ENCODE measurements at regions not wholly inside any gene's neighbourhood (a gene's known extent, or its start where the extent isn't known, plus 50 kb on each side); places are given as distances from the start of the nearest gene placed in this dataset.

- TF ChIP-seq CTCF (IDR thresholded peaks at IDR 0.05) (no peak), POLR2A (IDR thresholded peaks at IDR 0.05) (no peak)
These were observed 63.9 kb upstream of the PAX8 start for GRCh38 chr2:113342650-113343049.

Data from body of pancreas (tissue), 4 donors.